WTC11 (cell line): ENCODE measurements at regions not wholly inside any gene's neighbourhood (a gene's known extent, or its start where the extent isn't known, plus 50 kb on each side); places are given as distances from the start of the nearest gene placed in this dataset.

ENCODE experiments used
- ATAC-seq: fragments of 200-7000 bp; cut with Tn5 transposase; 2 replicates; pipeline ENCODE4 v1.10.0; 2021; ENCODE audit warnings: mild to moderate bottlenecking, moderate library complexity
- CTCF ChIA-PET: fragments of 300-600 bp; sonication (Branson Sonifier 250); formaldehyde crosslinking; loops from one replicate; lab custom pipeline; 2021; ENCODE audit warnings: antibody characterized with exemption; lab: Charles Lee
- POLR2A ChIA-PET: fragments of 350-600 bp; sonication (Branson Sonifier 250); formaldehyde crosslinking; loops from one replicate; lab custom pipeline; 2021; ENCODE audit warnings: antibody characterized with exemption; lab: Charles Lee
- DNase-seq: peaks from one replicate; pipeline ENCODE4 v3.0.0; 2021; ENCODE audit warnings: low spot score
- H3K27ac Mint-ChIP-seq: 2 replicates; pipeline ENCODE4 v1.8.0; 2021; ENCODE audit warnings: mixed read lengths
- H3K27me3 Mint-ChIP-seq: 2 replicates; pipeline ENCODE4 v1.8.0; 2021; ENCODE audit warnings: low read depth, mild to moderate bottlenecking, moderate library complexity, mixed read lengths
- H3K36me3 Mint-ChIP-seq: 2 replicates; pipeline ENCODE4 v1.8.0; 2021; ENCODE audit warnings: mixed read lengths
- H3K4me1 Mint-ChIP-seq: 2 replicates; pipeline ENCODE4 v1.8.0; 2022; ENCODE audit warnings: mixed read lengths
- H3K4me3 Mint-ChIP-seq: 2 replicates; pipeline ENCODE4 v1.8.0; 2021; ENCODE audit warnings: mild to moderate bottlenecking, moderate library complexity, mixed read lengths
- H3K9me3 Mint-ChIP-seq: 2 replicates; pipeline ENCODE4 v1.8.0; 2021; ENCODE audit warnings: mixed read lengths
- ARID4B ChIP-seq: sonication (generic); formaldehyde crosslinking; IDR thresholded peaks from 2 replicates; pipeline ENCODE4 v1.8.0; 2023; ENCODE audit warnings: missing genetic modification reagents, mild to moderate bottlenecking, borderline replicate concordance
- ATF1 ChIP-seq: sonication (generic); formaldehyde crosslinking; IDR thresholded peaks from 2 replicates; pipeline ENCODE4 v1.8.1; 2023; ENCODE audit warnings: mild to moderate bottlenecking, moderate library complexity, missing genetic modification reagents
- ATF3 ChIP-seq: sonication (generic); formaldehyde crosslinking; conservative IDR thresholded peaks from 2 replicates; pipeline ENCODE4 v1.8.1; 2022; ENCODE audit warnings: mild to moderate bottlenecking, missing genetic modification reagents
- CDX4 ChIP-seq: fragments of 250-450 bp; sonication (Bioruptor Pico); IDR thresholded peaks from 2 replicates; pipeline ENCODE4 v1.9.0; 2021; ENCODE audit warnings: moderate library complexity, mild to moderate bottlenecking, inconsistent platforms, borderline replicate concordance
- CREB1 ChIP-seq: sonication (generic); formaldehyde crosslinking; IDR thresholded peaks from 2 replicates; pipeline ENCODE4 v1.8.0; 2023; ENCODE audit warnings: mild to moderate bottlenecking, missing genetic modification reagents
- CREM ChIP-seq: sonication (generic); formaldehyde crosslinking; IDR thresholded peaks from 2 replicates; pipeline ENCODE4 v1.8.1; 2022; ENCODE audit warnings: mild to moderate bottlenecking, missing genetic modification reagents, moderate library complexity
- E2F5 ChIP-seq: sonication (generic); formaldehyde crosslinking; IDR thresholded peaks from 2 replicates; pipeline ENCODE4 v1.8.1; 2022; ENCODE audit warnings: mild to moderate bottlenecking, moderate library complexity, missing genetic modification reagents
- GABPB1 ChIP-seq: sonication (generic); formaldehyde crosslinking; IDR thresholded peaks from 2 replicates; pipeline ENCODE4 v1.8.1; 2023; ENCODE audit warnings: mild to moderate bottlenecking, missing genetic modification reagents
- GTF2I ChIP-seq: fragments of 250-450 bp; sonication (Bioruptor Pico); conservative IDR thresholded peaks from 2 replicates; pipeline ENCODE4 v1.4.0; 2021; ENCODE audit warnings: mild to moderate bottlenecking
- IRF2 ChIP-seq: sonication (generic); formaldehyde crosslinking; IDR thresholded peaks from 2 replicates; pipeline ENCODE4 v1.8.0; 2022; ENCODE audit warnings: low read depth, missing genetic modification reagents, borderline replicate concordance
- MYBL2 ChIP-seq: sonication (generic); formaldehyde crosslinking; IDR thresholded peaks from 2 replicates; pipeline ENCODE4 v1.8.1; 2023; ENCODE audit warnings: mild to moderate bottlenecking, moderate library complexity, missing genetic modification reagents
- NFE2L1 ChIP-seq: sonication (generic); formaldehyde crosslinking; IDR thresholded peaks from 2 replicates; pipeline ENCODE4 v1.8.1; 2023; ENCODE audit warnings: missing genetic modification reagents
- NR2C2 ChIP-seq: sonication (generic); formaldehyde crosslinking; IDR thresholded peaks from 2 replicates; pipeline ENCODE4 v1.8.0; 2022; ENCODE audit warnings: mild to moderate bottlenecking, missing genetic modification reagents
- PRDM15 ChIP-seq: sonication (generic); formaldehyde crosslinking; IDR thresholded peaks from 2 replicates; pipeline ENCODE4 v1.8.0; 2022; ENCODE audit warnings: missing genetic modification reagents
- TCF7 ChIP-seq: sonication (generic); formaldehyde crosslinking; IDR thresholded peaks from 2 replicates; pipeline ENCODE4 v1.8.0; 2022; ENCODE audit warnings: mild to moderate bottlenecking, low read depth, missing genetic modification reagents, moderate library complexity
- TEAD4 ChIP-seq: sonication (generic); formaldehyde crosslinking; IDR thresholded peaks from 2 replicates; pipeline ENCODE4 v1.8.0; 2022; ENCODE audit warnings: mild to moderate bottlenecking, missing genetic modification reagents
- USF1 ChIP-seq: sonication (generic); formaldehyde crosslinking; IDR thresholded peaks from 2 replicates; pipeline ENCODE4 v1.8.0; 2022; ENCODE audit warnings: mild to moderate bottlenecking, missing genetic modification reagents
- USF2 ChIP-seq: sonication (generic); formaldehyde crosslinking; IDR thresholded peaks from 2 replicates; pipeline ENCODE4 v1.8.1; 2023; ENCODE audit warnings: mild to moderate bottlenecking, missing genetic modification reagents, moderate library complexity
- ZBTB21 ChIP-seq: sonication (generic); formaldehyde crosslinking; IDR thresholded peaks from 2 replicates; pipeline ENCODE4 v1.8.1; 2023; ENCODE audit warnings: mild to moderate bottlenecking, missing genetic modification reagents, borderline replicate concordance
- ZBTB43 ChIP-seq: sonication (generic); formaldehyde crosslinking; IDR thresholded peaks from 2 replicates; pipeline ENCODE4 v1.8.1; 2023; ENCODE audit warnings: mild to moderate bottlenecking, missing genetic modification reagents
- ZNF396 ChIP-seq: fragments of 250-450 bp; sonication (Bioruptor Pico); IDR thresholded peaks from 2 replicates; pipeline ENCODE4 v1.8.0; 2021; ENCODE audit warnings: mild to moderate bottlenecking, moderate library complexity, borderline replicate concordance
- ZNF671 ChIP-seq: fragments of 250-450 bp; sonication (Bioruptor Pico); IDR thresholded peaks from 2 replicates; pipeline ENCODE4 v1.8.0; 2021; ENCODE audit warnings: mild to moderate bottlenecking

- TF ChIP-seq ARID4B (CRISPR knock-in tag) (no peak), NR2C2 (CRISPR knock-in tag) (no peak)
Observed at GRCh38 chr3:36259580-36259979, 120.7 kb upstream of the STAC start (continued).

- Mint-ChIP-seq H3K4me3 (no peak overlapping the region), H3K9me3 (peaks cover 7% of the 10 kb centered on the region; the same call in 1 of the 2 replicates), H3K4me1 (no peaks in the 10 kb centered on the region; the same call in 1 of the 2 replicates), H3K27me3 (no peaks in the 10 kb centered on the region), H3K27ac (no peak overlapping the region), H3K36me3 (no peaks in the 10 kb centered on the region)
- no peak for ATAC-seq
- TF ChIP-seq ATF3 (no peak), ZNF671 (CRISPR knock-in tag) (no peak), IRF2 (no peak), E2F5 (CRISPR knock-in tag) (no peak), ZBTB21 (CRISPR knock-in tag) (no peak), USF2 (CRISPR knock-in tag) (no peak)
- no peak for DNase-seq
- CTCF ChIA-PET: no interaction called here
- POLR2A ChIA-PET: no interaction called here
Observed at GRCh38 chr3:36269274-36269673, 111.0 kb upstream of the STAC start.

- H3K9me3 Mint-ChIP-seq: peaks cover 13% of the 10 kb centered on the region
- no peak for DNase-seq
- ATAC-seq: no peak
- no peaks in the 10 kb centered on the region for H3K27me3 Mint-ChIP-seq
- ChIA-PET POLR2A (no interaction called here), CTCF (no interaction called here)
- H3K4me3 Mint-ChIP-seq: no peak overlapping the region
- H3K4me1 Mint-ChIP-seq: no peaks in the 10 kb centered on the region
- H3K27ac Mint-ChIP-seq: no peak overlapping the region
- H3K36me3 Mint-ChIP-seq: no peaks in the 10 kb centered on the region
- no peak for TF ChIP-seq USF1 (CRISPR knock-in tag)
- no peak for TF ChIP-seq GABPB1 (CRISPR knock-in tag)
- no peak for TF ChIP-seq TEAD4
- no peak for TF ChIP-seq ZBTB43 (CRISPR knock-in tag)
- TF ChIP-seq CDX4 (CRISPR knock-in tag): no peak
- no peak for TF ChIP-seq GTF2I (CRISPR knock-in tag)
- no peak for TF ChIP-seq NFE2L1 (CRISPR knock-in tag)
- no peak for TF ChIP-seq CREM (CRISPR knock-in tag)
- TF ChIP-seq IRF2: no peak
- no peak for TF ChIP-seq ATF1
- no peak for TF ChIP-seq ZNF396 (CRISPR knock-in tag)
- no peak for TF ChIP-seq TCF7
- TF ChIP-seq CREB1 (CRISPR knock-in tag): no peak
- no peak for TF ChIP-seq MYBL2 (CRISPR knock-in tag)
- TF ChIP-seq PRDM15: no peak
Observed at GRCh38 chr3:36282766-36283165, 97.5 kb upstream of the STAC start.
